HG03520 (cell line): ENCODE measurements at regions not wholly inside any gene's neighbourhood (a gene's known extent, or its start where the extent isn't known, plus 50 kb on each side); places are given as distances from the start of the nearest gene placed in this dataset.

Experiments used
- ATAC-seq: cut with Tn5 transposase; IDR thresholded peaks from one replicate; pipeline ENCODE4 v1.9.1; 2021; ENCODE audit warnings: mild to moderate bottlenecking, moderate library complexity; ENCODE audit not compliant: unreplicated experiment

DNA sequence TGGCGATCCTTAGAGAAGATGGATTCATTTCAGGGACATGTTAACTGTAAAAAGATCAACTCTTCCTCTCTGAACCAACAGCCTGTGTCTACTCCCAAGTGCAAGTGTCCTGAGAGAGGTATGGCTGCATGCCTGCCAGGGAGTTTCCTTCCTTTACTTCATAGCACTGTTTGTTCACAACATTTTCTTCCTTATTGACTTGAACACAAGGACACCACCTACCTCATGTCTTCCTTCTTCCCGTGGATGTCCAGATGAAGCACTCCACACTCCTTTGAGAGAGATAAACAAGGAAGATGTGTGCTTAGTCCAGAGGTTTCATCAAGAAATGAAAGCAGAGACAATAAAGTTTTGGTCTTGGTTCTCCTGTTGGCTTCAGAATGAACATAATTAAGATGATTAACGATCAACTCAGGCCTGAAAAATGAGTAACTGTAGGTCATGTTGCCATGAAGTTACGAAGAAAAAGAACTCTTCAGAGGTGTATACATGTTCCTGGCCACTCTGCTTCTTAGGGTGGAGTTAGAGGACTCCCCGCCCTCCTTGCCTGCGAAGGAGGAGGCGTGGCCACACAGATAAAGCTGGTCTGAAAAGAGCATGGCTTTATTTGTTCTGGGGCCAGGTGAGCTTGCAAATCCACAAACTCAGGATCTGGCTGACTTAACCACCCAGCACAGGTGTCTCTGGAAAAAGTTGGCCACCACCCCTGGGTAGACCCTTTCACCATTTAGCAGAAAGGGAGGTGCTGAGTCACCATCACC lies 155.0 kb upstream of the KCTD1 start:
- ATAC-seq: no peak

GRCh38 chr18:26702086-26702485 lies 153.7 kb upstream of the KCTD1 start:
- ATAC-seq: no peak

DNA sequence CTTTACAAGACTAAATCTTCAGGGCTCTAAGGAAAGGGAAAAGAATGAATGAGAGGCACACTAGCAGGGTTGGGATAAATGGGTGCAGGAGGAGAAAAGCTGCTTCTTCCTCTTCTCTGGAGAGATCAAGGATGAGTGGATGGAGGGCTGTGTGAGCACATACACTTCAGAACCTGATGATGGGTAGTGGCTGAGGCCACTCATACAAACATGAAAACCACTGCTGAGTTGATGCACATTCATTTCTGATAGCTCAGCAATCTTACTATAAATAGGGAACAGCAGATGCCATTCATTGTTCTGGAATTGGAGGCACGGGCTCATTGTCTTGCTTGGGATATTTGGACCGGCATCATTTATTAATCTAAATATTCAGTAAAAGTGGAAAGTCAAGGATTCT lies 152.4 kb upstream of the KCTD1 start:
- ATAC-seq: no peak

- ATAC-seq: peak; percentile 51
Observed at GRCh38 chr18:26700201-26700600, 151.8 kb upstream of the KCTD1 start.

- no peak for ATAC-seq
Observed at GRCh38 chr18:26697186-26697884, 149.0 kb upstream of the KCTD1 start.

DNA sequence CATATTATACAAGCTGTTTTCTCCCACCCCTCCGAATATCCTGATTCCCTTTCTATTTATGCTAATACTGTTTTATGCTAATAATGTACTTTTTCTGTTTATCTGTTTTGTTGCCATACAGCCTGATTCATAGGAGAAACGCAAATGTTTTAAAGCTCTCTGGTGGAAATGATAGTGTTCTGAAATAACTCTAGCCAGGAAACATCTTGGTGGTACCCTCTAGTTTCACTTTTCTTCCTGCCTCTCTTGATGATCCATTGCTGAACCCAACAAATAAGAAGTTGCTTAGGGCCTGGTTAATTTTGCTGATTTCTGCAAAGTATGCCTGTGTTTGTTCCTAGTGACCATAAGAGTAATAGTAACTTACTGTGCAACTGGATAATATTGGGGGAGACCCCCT lies 148.4 kb upstream of the KCTD1 start:
- no peak for ATAC-seq

DNA sequence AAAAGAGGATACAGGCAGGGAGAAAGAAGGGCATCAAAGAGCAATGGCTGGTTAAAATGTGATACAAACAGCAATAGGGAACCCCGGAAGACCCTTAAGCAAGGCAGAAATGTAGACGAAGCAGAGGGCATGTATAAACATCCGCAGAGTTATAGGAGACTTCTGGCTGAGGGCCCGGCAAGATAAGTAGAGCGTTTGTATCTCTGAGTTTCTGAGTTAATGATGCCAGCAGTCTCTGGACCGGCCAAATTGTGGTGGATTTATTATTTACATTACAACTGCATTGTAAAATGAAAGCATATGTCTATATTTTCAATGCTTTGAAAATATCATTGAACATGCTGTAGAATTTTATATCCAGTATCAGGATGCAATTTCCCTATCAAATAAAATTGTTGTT lies 148.0 kb upstream of the KCTD1 start:
- no peak for ATAC-seq

- no peak for ATAC-seq
Observed at GRCh38 chr18:26689226-26689879, 141.0 kb upstream of the KCTD1 start.

- no peak for ATAC-seq
Observed at GRCh38 chr18:26686532-26686931, 138.2 kb upstream of the KCTD1 start.

- ATAC-seq: no peak
Observed at GRCh38 chr18:26685438-26686157, 137.2 kb upstream of the KCTD1 start.

DNA sequence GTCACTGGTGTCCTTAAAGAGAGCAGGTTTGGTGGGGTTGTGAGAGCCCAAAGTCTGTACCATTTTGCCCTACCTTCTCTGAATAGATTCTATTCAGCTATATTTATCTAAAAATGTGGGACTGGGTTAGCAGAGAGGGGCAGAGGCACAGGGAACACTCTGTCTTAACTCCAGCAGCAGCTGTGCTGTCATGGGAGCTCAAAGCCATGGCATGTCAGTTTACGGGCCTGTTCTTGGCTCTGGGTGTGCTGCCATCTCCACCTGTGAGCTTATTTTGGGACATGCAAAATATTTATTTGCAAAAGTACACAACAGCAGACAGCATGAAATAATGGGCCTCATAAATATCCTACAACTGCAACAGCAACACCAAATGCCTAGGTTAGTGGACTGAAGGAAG lies 129.6 kb upstream of the KCTD1 start:
- no peak for ATAC-seq

DNA sequence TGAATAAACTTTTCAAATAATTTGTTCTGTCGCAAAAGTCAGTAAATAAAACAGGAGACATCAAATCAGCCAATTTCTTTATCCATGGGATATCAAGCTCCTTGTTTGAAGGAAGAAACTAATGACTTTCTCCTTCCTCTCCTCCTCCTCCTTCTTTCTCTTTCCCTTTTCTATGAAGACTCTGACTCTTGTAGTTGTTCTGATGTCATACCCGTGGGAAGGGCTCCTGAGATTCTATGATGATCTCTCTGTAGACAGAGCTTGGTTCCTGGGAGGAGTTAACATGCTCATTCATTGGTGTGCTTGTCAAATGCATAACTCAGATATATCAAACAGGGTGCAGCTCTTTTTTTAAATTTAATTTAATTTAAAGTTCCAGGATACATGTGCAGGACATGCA lies 118.7 kb upstream of the KCTD1 start:
- ATAC-seq: no peak

DNA sequence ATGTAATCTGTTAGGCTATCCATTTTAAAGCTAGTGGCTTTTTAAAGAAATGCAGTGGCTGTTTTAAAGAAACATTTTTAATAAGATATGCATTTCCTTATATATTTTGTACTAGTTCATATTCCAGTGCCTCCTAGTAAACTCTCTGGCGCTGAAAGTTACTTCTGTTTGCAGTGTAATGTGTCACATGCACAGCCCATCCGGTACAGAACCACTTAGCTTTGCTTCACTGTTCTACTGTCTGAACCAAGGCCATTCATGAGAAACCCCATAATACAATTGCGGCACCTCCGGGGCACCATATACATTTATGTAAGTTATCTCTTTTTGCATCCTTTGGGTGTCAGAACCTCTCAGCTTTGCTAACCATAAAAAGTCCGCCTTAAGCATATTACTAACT lies 114.6 kb upstream of the KCTD1 start:
- ATAC-seq: no peak

DNA sequence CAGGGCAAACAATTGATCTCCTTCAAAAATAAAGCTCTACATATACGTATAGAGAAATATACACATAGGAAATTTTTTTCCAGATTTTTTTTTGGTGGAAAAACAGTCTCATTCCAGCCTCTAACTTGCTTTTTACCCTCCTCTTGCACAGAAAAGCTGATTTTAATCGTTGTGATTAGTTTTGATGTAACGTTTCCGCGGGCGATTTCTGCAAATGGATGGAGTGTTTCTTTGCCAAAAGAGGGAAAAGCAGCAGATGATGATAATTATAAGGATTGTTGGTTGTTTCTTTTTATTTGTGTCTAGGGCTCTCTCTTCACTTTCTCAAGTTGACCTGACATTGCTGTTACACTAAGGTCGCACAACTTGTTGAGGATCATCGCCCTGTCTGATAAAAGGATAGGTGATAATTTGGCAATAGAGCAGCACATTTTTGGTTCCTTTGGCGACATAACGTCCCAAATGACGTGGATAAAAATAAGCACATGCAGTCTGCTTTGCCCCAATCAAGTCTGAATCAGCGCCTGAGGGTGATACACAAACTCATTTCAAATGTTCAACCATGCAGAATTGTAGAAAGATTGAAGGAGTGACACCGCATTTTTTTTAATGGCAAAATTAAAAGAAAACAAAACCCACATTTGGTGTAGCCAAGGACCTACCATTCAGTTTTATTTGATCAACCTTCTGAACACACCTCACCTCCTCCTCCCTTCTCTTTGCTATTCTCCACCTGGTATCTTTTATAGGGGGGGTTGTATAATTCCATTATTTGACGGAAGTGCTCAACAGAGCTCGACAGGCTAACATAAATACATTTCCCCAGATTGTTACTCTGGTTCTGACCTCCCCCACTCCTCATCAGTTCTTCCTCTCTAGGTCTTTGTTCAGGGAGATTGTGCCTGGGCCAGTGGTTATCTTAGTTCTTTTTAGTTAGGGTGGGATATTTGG lies 109.6 kb upstream of the KCTD1 start:
- no peak for ATAC-seq

DNA sequence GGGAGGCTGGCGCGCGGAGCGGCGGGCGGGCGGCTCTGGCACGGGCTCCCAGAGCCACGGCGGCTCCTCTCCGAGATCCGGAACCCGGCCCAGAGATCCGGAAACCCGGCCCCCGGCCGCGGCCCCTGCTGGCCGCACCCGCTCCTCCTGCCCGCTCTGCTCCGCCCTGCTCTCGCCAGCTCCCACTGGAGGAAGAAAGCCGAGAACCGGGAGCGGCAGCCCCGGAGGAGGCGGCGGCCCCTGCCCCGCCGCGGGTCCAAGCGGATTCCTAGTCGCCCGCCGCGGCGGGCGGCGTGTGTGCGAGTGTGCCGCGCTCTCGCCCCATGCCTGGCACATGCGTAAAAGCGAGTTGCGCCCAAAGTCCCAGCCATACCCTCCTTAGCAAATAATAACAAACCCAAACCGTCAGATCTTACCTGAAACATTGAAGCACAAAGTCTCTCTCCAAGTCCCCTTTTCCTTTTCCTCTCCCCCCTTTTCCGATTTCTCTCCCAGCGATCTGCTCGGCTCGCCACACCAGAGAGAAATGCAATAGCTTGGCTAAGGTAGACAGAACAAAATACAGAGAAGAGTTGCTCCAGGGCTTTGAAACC lies 108.7 kb upstream of the KCTD1 start:
- peak; percentile 57 for ATAC-seq

- peak; percentile 24 for ATAC-seq
Observed at GRCh38 chr18:26656431-26656943, 108.1 kb upstream of the KCTD1 start.

GRCh38 chr18:26655525-26656430 lies 107.4 kb upstream of the KCTD1 start:
- ATAC-seq: no peak

DNA sequence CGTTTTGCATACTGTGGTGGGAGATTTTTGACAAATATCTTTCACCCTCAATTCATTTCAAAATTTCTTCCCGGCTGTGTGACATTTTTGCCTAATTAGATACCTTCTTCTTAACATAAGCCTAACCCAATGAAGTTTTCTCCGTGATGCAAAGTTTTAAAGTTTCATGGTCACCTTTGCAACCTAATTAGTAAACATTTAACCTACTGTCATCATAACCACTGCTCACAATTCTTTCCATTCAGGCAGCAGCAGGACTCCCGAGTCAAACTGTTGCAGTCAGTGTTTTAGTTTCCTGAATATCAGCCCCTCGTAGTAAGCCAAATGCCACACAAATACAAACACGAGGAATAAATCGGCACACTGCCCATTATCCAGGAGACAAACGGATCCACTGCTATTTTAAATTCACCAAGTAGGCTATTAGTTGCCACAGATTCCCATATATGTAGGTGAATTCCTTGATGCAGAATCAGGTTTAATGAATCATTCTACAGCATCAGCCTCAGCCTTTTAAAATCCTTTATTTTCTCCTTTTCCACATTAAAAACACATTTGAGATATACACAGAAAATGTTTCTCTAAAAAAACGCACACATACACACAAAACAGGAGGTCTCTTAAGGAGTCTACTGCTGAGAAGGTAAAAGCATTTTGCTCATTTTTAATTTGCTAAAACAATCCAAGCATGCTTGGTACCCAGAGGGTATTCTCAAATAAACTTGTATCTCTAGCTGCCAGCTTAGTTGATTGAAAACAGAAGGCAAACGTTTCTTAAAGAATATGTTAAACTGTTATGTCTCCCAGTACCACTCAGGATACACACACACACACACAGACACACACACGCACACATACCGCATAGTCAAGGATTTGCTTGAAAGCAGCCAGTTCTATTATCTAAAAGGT lies 106.5 kb upstream of the KCTD1 start:
- no peak for ATAC-seq
